Osteoblast (primary cell): ENCODE measurements at regions not wholly inside any gene's neighbourhood (a gene's known extent, or its start where the extent isn't known, plus 50 kb on each side); places are given as distances from the start of the nearest gene placed in this dataset.

Experiments used
- DNase-seq: peaks from one replicate; pipeline ENCODE4 v3.0.0; 2011; ENCODE audit warnings: low spot score, mixed read lengths; ENCODE audit not compliant: insufficient read length; ENCODE audit errors: missing footprints
- H2AFZ ChIP-seq: 2 replicates; pipeline ENCODE4 v1.6.0; 2011; ENCODE audit warnings: mild to moderate bottlenecking, low read length
- H3K27ac ChIP-seq: 2 replicates; pipeline ENCODE4 v1.5.1; 2011; ENCODE audit warnings: mild to moderate bottlenecking, low read depth, low read length, moderate library complexity
- H3K27me3 ChIP-seq: 2 replicates; pipeline ENCODE4 v1.6.0; 2012; ENCODE audit warnings: mild to moderate bottlenecking, control low read depth, inconsistent platforms, low read length, moderate library complexity; ENCODE audit not compliant: insufficient read depth
- H3K36me3 ChIP-seq: 2 replicates; pipeline ENCODE4 v1.5.1; 2011; ENCODE audit warnings: mild to moderate bottlenecking, low read length, control low read depth, moderate library complexity; ENCODE audit not compliant: insufficient read depth
- H3K4me1 ChIP-seq: 2 replicates; pipeline ENCODE4 v1.5.1; 2011; ENCODE audit warnings: mild to moderate bottlenecking, low read length, control low read depth, moderate library complexity; ENCODE audit not compliant: insufficient read depth
- H3K4me2 ChIP-seq: 2 replicates; pipeline ENCODE4 v1.6.0; 2011; ENCODE audit warnings: mild to moderate bottlenecking, low read length; ENCODE audit not compliant: insufficient read depth
- H3K4me3 ChIP-seq: fragments of 200-600 bp; sonication (generic); 3 replicates; pipeline ENCODE4 v1.5.1; 2012; ENCODE audit warnings: mild to moderate bottlenecking, low read length, inconsistent platforms; ENCODE audit not compliant: insufficient read depth
- H3K79me2 ChIP-seq: 2 replicates; pipeline ENCODE4 v1.6.0; 2012; ENCODE audit warnings: mild to moderate bottlenecking, low read length, control low read depth, inconsistent platforms; ENCODE audit not compliant: insufficient read depth
- H3K9me3 ChIP-seq: 2 replicates; pipeline ENCODE4 v1.5.1; 2011; ENCODE audit warnings: low read depth, low read length, control low read depth
- H4K20me1 ChIP-seq: 2 replicates; pipeline ENCODE4 v1.6.0; 2012; ENCODE audit warnings: mild to moderate bottlenecking, low read length, control low read depth; ENCODE audit not compliant: insufficient read depth
- CTCF ChIP-seq: IDR thresholded peaks from 2 replicates; pipeline ENCODE4 v1.5.1; 2011; ENCODE audit warnings: mild to moderate bottlenecking, low read depth, low read length, moderate library complexity; ENCODE audit errors: extremely low read depth

- Histone ChIP-seq H4K20me1 (no peaks in the 10 kb centered on the region), H3K9me3 (no peaks in the 10 kb centered on the region), H3K36me3 (no peaks in the 10 kb centered on the region), H3K27me3 (no peaks in the 10 kb centered on the region), H3K4me3 (no peak overlapping the region), H3K4me2 (no peak overlapping the region), H3K4me1 (peaks cover 9% of the 10 kb centered on the region), H3K79me2 (no peaks in the 10 kb centered on the region), H3K27ac (no peak overlapping the region), H2AFZ (peak overlapping the region; percentile 27)
- TF ChIP-seq CTCF = no peak
- DNase-seq = no peak
Measured at GRCh38 chr4:149995134-149995756, 83.0 kb upstream of the DCLK2 start.

DNA sequence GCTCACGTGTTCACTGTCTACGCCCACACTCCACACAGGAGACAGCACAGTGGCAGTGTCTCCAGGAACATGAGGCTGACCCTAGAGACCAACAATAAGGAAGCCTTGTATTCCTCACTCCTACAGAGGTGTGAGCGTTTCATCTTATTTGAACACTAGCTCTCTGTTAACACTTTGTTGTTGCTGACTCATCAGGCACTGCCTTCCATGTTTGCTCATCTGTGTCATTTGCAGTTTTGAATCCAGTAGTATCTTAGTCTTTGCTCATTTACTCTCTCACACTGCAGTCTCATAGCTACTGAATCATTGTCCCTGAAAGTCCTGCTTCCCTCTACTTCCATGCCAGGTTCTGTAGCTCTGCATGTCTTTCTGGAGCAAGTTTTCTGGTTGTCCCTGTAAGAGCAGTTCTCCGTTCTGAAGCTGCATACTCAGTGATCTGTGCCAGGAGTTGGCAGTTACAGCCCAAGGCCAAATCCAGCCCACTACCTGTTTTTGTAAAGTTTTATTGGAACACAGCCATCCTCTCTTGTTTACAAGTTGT lies 80.3 kb upstream of the DCLK2 start:
- Histone ChIP-seq H3K4me1 (peaks cover 25% of the 10 kb centered on the region), H3K9me3 (no peaks in the 10 kb centered on the region), H3K27me3 (no peaks in the 10 kb centered on the region), H3K79me2 (no peaks in the 10 kb centered on the region), H3K4me3 (no peak overlapping the region), H2AFZ (peak overlapping the region; percentile 66), H4K20me1 (no peaks in the 10 kb centered on the region), H3K4me2 (peak overlapping the region; percentile 18), H3K27ac (peak overlapping the region; percentile 35), H3K36me3 (no peaks in the 10 kb centered on the region)
- peak; percentile 63 for DNase-seq
- no peak for TF ChIP-seq CTCF

DNA sequence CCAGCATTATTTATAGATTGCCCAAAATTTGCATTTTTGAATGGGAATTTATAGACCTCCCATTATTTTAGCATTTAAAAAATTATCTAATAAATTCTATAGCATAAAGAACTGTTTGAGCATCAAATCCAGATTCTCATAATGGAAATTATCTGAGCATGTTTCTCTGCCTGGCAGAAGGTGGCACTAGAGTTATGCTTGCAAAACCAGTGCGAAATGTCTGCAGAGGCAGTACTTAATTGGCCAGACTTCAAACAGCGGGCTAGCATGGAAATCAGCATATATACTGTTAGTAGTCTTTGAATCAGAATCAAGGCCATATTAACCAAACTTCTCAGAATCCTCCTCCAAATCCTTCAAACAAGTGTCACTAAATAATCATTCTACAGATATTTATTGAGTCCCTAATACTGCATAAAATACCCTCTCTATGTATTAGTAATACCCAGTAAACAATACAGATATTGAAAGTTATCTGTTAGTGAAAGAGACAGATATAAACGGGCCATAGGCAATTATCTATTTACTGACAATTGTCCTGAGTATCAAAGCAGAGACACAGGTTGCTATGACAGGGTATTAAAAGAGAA lies 78.7 kb upstream of the DCLK2 start:
- no peaks in the 10 kb centered on the region for H3K79me2 ChIP-seq
- peak overlapping the region; percentile 38 for H3K4me2 ChIP-seq
- H3K36me3 ChIP-seq = no peaks in the 10 kb centered on the region
- H4K20me1 ChIP-seq = no peaks in the 10 kb centered on the region
- no peaks in the 10 kb centered on the region for H3K9me3 ChIP-seq
- peak; percentile 30 for DNase-seq
- no peak overlapping the region for H3K4me3 ChIP-seq
- H3K27me3 ChIP-seq = no peaks in the 10 kb centered on the region
- peaks cover 41% of the 10 kb centered on the region for H3K4me1 ChIP-seq
- no peak overlapping the region for H2AFZ ChIP-seq
- no peak overlapping the region for H3K27ac ChIP-seq
- TF ChIP-seq CTCF = peak; percentile 91

DNA sequence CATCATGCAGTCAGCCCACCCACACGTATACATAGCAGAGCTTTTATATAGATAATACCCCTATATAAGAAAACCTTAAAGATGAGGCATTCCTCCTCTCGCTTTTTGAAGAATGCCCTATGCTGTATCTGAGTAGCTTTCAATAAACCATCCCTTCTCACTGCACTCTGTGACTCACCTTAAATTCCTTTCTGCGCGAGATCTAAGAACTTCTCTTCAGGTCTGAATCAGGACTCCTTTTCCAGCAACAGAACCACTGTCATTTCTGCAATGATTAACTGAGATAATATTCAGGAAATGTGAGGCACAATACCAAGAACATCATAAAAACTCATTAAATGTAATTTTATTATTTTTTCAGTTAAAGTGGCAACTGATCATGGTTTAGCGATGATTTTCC lies 76.4 kb upstream of the DCLK2 start:
- H3K4me3 ChIP-seq = no peak overlapping the region
- H3K27ac ChIP-seq = peak overlapping the region; percentile 38
- H3K9me3 ChIP-seq = no peaks in the 10 kb centered on the region
- H3K4me1 ChIP-seq = peaks cover 60% of the 10 kb centered on the region
- TF ChIP-seq CTCF = no peak
- no peak overlapping the region for H2AFZ ChIP-seq
- H3K27me3 ChIP-seq = no peaks in the 10 kb centered on the region
- no peaks in the 10 kb centered on the region for H3K79me2 ChIP-seq
- H3K36me3 ChIP-seq = no peaks in the 10 kb centered on the region
- H3K4me2 ChIP-seq = peak overlapping the region; percentile 23
- H4K20me1 ChIP-seq = no peaks in the 10 kb centered on the region
- DNase-seq = no peak
